HG02852 (cell line): ENCODE measurements at regions not wholly inside any gene's neighbourhood (a gene's known extent, or its start where the extent isn't known, plus 50 kb on each side); places are given as distances from the start of the nearest gene placed in this dataset.

Experiments used
- ATAC-seq: cut with Tn5 transposase; IDR thresholded peaks from one replicate; pipeline ENCODE4 v1.9.1; 2021; ENCODE audit warnings: mild to moderate bottlenecking, moderate library complexity; ENCODE audit not compliant: unreplicated experiment

- ATAC-seq: no peak
Measured at GRCh38 chr10:28781296-28781695, 104.0 kb downstream of the BAMBI start.

GRCh38 chr10:28783087-28783486 lies 105.8 kb downstream of the BAMBI start:
- ATAC-seq: no peak

- no peak for ATAC-seq
Measured at GRCh38 chr10:28785018-28785417, 107.7 kb downstream of the BAMBI start.

- no peak for ATAC-seq
Measured at GRCh38 chr10:28788252-28788651, 110.9 kb downstream of the BAMBI start.

- ATAC-seq: no peak
Measured at GRCh38 chr10:28788762-28789161, 111.4 kb downstream of the BAMBI start.

- ATAC-seq: no peak
Measured at GRCh38 chr10:28790146-28790545, 112.8 kb downstream of the BAMBI start.

- ATAC-seq: no peak
Measured at GRCh38 chr10:28793482-28793881, 116.2 kb downstream of the BAMBI start.

- ATAC-seq: no peak
Measured at GRCh38 chr10:28794986-28795385, 117.7 kb downstream of the BAMBI start.

GRCh38 chr10:28796606-28797512 lies 119.5 kb downstream of the BAMBI start:
- no peak for ATAC-seq

GRCh38 chr10:28797904-28798371 lies 120.6 kb downstream of the BAMBI start:
- no peak for ATAC-seq

GRCh38 chr10:28798428-28798955 lies 121.2 kb downstream of the BAMBI start:
- ATAC-seq: no peak

GRCh38 chr10:28798964-28799363 lies 121.6 kb downstream of the BAMBI start:
- no peak for ATAC-seq

GRCh38 chr10:28800144-28800543 lies 122.8 kb downstream of the BAMBI start:
- ATAC-seq: no peak

GRCh38 chr10:28801247-28801646 lies 123.9 kb downstream of the BAMBI start:
- ATAC-seq: no peak

GRCh38 chr10:28801869-28802268 lies 124.5 kb downstream of the BAMBI start:
- ATAC-seq: no peak

- ATAC-seq: no peak
Measured at GRCh38 chr10:28805390-28805789, 128.1 kb downstream of the BAMBI start.

- no peak for ATAC-seq
Measured at GRCh38 chr10:28806488-28806941, 129.2 kb downstream of the BAMBI start.

GRCh38 chr10:28806951-28807759 lies 129.8 kb downstream of the BAMBI start:
- ATAC-seq: no peak

- ATAC-seq: no peak
Measured at GRCh38 chr10:28807760-28808613, 130.7 kb downstream of the BAMBI start.

GRCh38 chr10:28808693-28809092 lies 131.4 kb downstream of the BAMBI start:
- no peak for ATAC-seq
